ENCODE measurements at regions not wholly inside any gene's neighbourhood (a gene's known extent, or its start where the extent isn't known, plus 50 kb on each side); places are given as distances from the start of the nearest gene placed in this dataset.

DNA sequence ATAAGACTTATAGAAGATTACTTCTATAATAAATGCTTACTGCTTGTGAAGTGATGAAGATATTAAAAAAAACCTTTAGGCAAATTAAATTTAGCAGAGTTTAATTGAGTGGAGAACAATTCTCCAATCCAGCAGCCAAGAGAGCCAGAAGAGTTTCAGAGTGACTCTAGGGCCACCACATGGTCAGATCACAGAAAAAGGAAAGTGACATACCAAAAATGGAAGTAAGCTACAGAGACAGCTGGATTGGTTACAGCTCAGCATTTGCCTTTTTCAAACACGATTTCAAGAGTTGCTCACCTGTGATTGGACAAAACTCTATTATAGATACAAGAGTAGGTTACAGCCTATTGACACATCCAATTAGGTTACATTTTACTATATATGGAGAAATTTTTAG is 79.0 kb upstream of the TRAM1L1 start:
- TF ChIP-seq, protein P1, sequence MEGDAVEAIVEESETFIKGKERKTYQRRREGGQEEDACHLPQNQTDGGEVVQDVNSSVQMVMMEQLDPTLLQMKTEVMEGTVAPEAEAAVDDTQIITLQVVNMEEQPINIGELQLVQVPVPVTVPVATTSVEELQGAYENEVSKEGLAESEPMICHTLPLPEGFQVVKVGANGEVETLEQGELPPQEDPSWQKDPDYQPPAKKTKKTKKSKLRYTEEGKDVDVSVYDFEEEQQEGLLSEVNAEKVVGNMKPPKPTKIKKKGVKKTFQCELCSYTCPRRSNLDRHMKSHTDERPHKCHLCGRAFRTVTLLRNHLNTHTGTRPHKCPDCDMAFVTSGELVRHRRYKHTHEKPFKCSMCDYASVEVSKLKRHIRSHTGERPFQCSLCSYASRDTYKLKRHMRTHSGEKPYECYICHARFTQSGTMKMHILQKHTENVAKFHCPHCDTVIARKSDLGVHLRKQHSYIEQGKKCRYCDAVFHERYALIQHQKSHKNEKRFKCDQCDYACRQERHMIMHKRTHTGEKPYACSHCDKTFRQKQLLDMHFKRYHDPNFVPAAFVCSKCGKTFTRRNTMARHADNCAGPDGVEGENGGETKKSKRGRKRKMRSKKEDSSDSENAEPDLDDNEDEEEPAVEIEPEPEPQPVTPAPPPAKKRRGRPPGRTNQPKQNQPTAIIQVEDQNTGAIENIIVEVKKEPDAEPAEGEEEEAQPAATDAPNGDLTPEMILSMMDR (IDR thresholded peaks at IDR 0.05): no peak
- TF ChIP-seq POLR2A (IDR thresholded peaks at IDR 0.05): no peak
